ENCODE measurements at regions not wholly inside any gene's neighbourhood (a gene's known extent, or its start where the extent isn't known, plus 50 kb on each side); places are given as distances from the start of the nearest gene placed in this dataset.

DNA sequence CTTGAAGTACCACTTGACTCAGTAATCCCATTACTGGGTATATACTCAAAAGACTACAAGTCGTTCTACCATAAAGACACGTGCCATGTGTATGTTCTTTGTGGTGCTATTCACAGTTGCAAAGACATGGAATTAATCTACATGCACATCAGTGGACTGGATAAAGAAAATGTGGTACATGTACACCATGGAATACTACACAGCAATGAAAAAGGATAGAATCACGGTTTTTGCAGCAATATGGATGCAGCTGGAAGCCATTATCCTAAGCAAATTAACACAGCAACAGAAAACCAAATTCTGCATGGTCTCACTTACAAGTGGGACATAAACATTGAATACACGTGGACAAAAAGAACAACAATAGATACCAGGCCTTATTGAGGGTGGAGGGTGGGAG, 583.4 kb upstream of the CELF2 start:
- TF ChIP-seq EZH2 (IDR thresholded peaks at IDR 0.05; ENCODE audit: insufficient read depth, low read length), result no peak
- TF ChIP-seq, protein P1, sequence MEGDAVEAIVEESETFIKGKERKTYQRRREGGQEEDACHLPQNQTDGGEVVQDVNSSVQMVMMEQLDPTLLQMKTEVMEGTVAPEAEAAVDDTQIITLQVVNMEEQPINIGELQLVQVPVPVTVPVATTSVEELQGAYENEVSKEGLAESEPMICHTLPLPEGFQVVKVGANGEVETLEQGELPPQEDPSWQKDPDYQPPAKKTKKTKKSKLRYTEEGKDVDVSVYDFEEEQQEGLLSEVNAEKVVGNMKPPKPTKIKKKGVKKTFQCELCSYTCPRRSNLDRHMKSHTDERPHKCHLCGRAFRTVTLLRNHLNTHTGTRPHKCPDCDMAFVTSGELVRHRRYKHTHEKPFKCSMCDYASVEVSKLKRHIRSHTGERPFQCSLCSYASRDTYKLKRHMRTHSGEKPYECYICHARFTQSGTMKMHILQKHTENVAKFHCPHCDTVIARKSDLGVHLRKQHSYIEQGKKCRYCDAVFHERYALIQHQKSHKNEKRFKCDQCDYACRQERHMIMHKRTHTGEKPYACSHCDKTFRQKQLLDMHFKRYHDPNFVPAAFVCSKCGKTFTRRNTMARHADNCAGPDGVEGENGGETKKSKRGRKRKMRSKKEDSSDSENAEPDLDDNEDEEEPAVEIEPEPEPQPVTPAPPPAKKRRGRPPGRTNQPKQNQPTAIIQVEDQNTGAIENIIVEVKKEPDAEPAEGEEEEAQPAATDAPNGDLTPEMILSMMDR (IDR thresholded peaks at IDR 0.05; ENCODE audit: insufficient read depth, low read depth, low read length), result no peak
